ENCODE measurements at regions not wholly inside any gene's neighbourhood (a gene's known extent, or its start where the extent isn't known, plus 50 kb on each side); places are given as distances from the start of the nearest gene placed in this dataset.

- Histone ChIP-seq H3K9ac (ENCODE audit: insufficient read depth, low read length) (no peak overlapping the region), H3K27ac (ENCODE audit: insufficient read depth, low read length) (no peak overlapping the region), H3K9me3 (ENCODE audit: control insufficient read depth, insufficient read depth, low read depth, low read length) (no peaks in the 10 kb centered on the region), H3K4me3 (replicated peaks in 1 of 4; ENCODE audit: control extremely low read depth in 1 of 4, insufficient read depth in 1 of 4, low read depth in 3 of 4, low read length in 4 of 4) (no peak overlapping the region), H3K4me2 (ENCODE audit: extremely low read depth, insufficient read depth, low read length) (no peak overlapping the region), H3K27me3 (ENCODE audit: control insufficient read depth, insufficient read depth, low read length) (no peaks in the 10 kb centered on the region), H3K4me1 (ENCODE audit: control insufficient read depth, extremely low read depth, insufficient read depth, low read length) (no peaks in the 10 kb centered on the region), H4K20me1 (ENCODE audit: control insufficient read depth, extremely low read depth, insufficient read depth, low read length) (no peaks in the 10 kb centered on the region), H3K36me3 (ENCODE audit: control insufficient read depth, insufficient read depth, low read length) (no peaks in the 10 kb centered on the region), H2AFZ (ENCODE audit: low read length) (no peak overlapping the region), H3K79me2 (ENCODE audit: control insufficient read depth, insufficient read depth, low read length) (no peaks in the 10 kb centered on the region)
- TF ChIP-seq EZH2 (IDR thresholded peaks at IDR 0.05; ENCODE audit: low read length, missing control alignments), result no peak
- no peak for TF ChIP-seq CTCF (conservative IDR thresholded peaks at IDR 0.05 in 1 of 2, IDR thresholded peaks at IDR 0.05 in 1 of 2; ENCODE audit: low read depth in 1 of 2, low read length in 2 of 2)
- DNase-seq (ENCODE audit: low read depth in 2 of 2), result peak in 1 of 2 donors; percentile 14
Measured at GRCh38 chr3:162555761-162556160, 1059.2 kb downstream of the OTOL1 start.

GRCh38 chr3:162558016-162558415 is 1061.4 kb downstream of the OTOL1 start:
- TF ChIP-seq CTCF (conservative IDR thresholded peaks at IDR 0.05 in 1 of 2, IDR thresholded peaks at IDR 0.05 in 1 of 2; ENCODE audit: low read depth in 1 of 2, low read length in 2 of 2), result no peak
- TF ChIP-seq EZH2 (IDR thresholded peaks at IDR 0.05; ENCODE audit: low read length, missing control alignments), result no peak
- H3K36me3 ChIP-seq (ENCODE audit: control insufficient read depth, insufficient read depth, low read length), result no peaks in the 10 kb centered on the region
- no peaks in the 10 kb centered on the region for H3K79me2 ChIP-seq (ENCODE audit: control insufficient read depth, insufficient read depth, low read length)
- no peaks in the 10 kb centered on the region for H3K9me3 ChIP-seq (ENCODE audit: control insufficient read depth, insufficient read depth, low read depth, low read length)
- H3K27me3 ChIP-seq (ENCODE audit: control insufficient read depth, insufficient read depth, low read length), result no peaks in the 10 kb centered on the region
- no peak overlapping the region for H3K27ac ChIP-seq (ENCODE audit: insufficient read depth, low read length)
- no peaks in the 10 kb centered on the region for H4K20me1 ChIP-seq (ENCODE audit: control insufficient read depth, extremely low read depth, insufficient read depth, low read length)
- H3K9ac ChIP-seq (ENCODE audit: insufficient read depth, low read length), result no peak overlapping the region
- no peak overlapping the region for H2AFZ ChIP-seq (ENCODE audit: low read length)
- H3K4me2 ChIP-seq (ENCODE audit: extremely low read depth, insufficient read depth, low read length), result no peak overlapping the region
- no peak for DNase-seq (ENCODE audit: low read depth in 2 of 2)
- H3K4me3 ChIP-seq (replicated peaks in 1 of 4; ENCODE audit: control extremely low read depth in 1 of 4, insufficient read depth in 1 of 4, low read depth in 3 of 4, low read length in 4 of 4), result no peak overlapping the region
- H3K4me1 ChIP-seq (ENCODE audit: control insufficient read depth, extremely low read depth, insufficient read depth, low read length), result no peaks in the 10 kb centered on the region

GRCh38 chr3:162568706-162569105 is 1072.1 kb downstream of the OTOL1 start:
- no peak overlapping the region for H3K9ac ChIP-seq (ENCODE audit: insufficient read depth, low read length)
- H3K79me2 ChIP-seq (ENCODE audit: control insufficient read depth, insufficient read depth, low read length), result no peaks in the 10 kb centered on the region
- no peaks in the 10 kb centered on the region for H4K20me1 ChIP-seq (ENCODE audit: control insufficient read depth, extremely low read depth, insufficient read depth, low read length)
- no peak overlapping the region for H3K4me3 ChIP-seq (replicated peaks in 1 of 4; ENCODE audit: control extremely low read depth in 1 of 4, insufficient read depth in 1 of 4, low read depth in 3 of 4, low read length in 4 of 4)
- no peak overlapping the region for H3K27ac ChIP-seq (ENCODE audit: insufficient read depth, low read length)
- no peaks in the 10 kb centered on the region for H3K4me1 ChIP-seq (ENCODE audit: control insufficient read depth, extremely low read depth, insufficient read depth, low read length)
- no peaks in the 10 kb centered on the region for H3K9me3 ChIP-seq (ENCODE audit: control insufficient read depth, insufficient read depth, low read depth, low read length)
- TF ChIP-seq CTCF (conservative IDR thresholded peaks at IDR 0.05 in 1 of 2, IDR thresholded peaks at IDR 0.05 in 1 of 2; ENCODE audit: low read depth in 1 of 2, low read length in 2 of 2) (no peak), EZH2 (IDR thresholded peaks at IDR 0.05; ENCODE audit: low read length, missing control alignments) (no peak)
- no peaks in the 10 kb centered on the region for H3K36me3 ChIP-seq (ENCODE audit: control insufficient read depth, insufficient read depth, low read length)
- no peaks in the 10 kb centered on the region for H3K27me3 ChIP-seq (ENCODE audit: control insufficient read depth, insufficient read depth, low read length)
- H2AFZ ChIP-seq (ENCODE audit: low read length), result no peak overlapping the region
- DNase-seq (ENCODE audit: low read depth in 2 of 2), result no peak
- no peak overlapping the region for H3K4me2 ChIP-seq (ENCODE audit: extremely low read depth, insufficient read depth, low read length)
